Transverse colon (tissue), 4 donors: ENCODE measurements at regions not wholly inside any gene's neighbourhood (a gene's known extent, or its start where the extent isn't known, plus 50 kb on each side); places are given as distances from the start of the nearest gene placed in this dataset.

Source experiments
- POLR2A ChIP-seq: fragments of 450-650 bp; IDR thresholded peaks from one replicate; pipeline ENCODE4 v1.6.1; 2016; ENCODE audit warnings: antibody characterized with exemption, mild to moderate bottlenecking, moderate library complexity
- POLR2AphosphoS5 ChIP-seq, 3 donors: sonication (generic); formaldehyde crosslinking; IDR thresholded peaks; one replicate each; pipeline ENCODE4 v1.6.1; 2016; ENCODE audit warnings: antibody characterized with exemption in 3 of 3
- TF ChIP-seq, protein P1 (sequence below), 5 experiments: fragments of 200-600 bp in 3 of 5; fragments of 450-650 bp in 2 of 5; sonication (generic) in 3 of 5; IDR thresholded peaks; 1 replicate in 2 of 5; 2 replicates in 3 of 5; pipeline ENCODE4 v1.5.1; 2016 to 2017; ENCODE audit warnings: antibody characterized with exemption in 5 of 5, inconsistent platforms in 3 of 5, mild to moderate bottlenecking in 2 of 5, moderate library complexity in 1 of 5

DNA sequence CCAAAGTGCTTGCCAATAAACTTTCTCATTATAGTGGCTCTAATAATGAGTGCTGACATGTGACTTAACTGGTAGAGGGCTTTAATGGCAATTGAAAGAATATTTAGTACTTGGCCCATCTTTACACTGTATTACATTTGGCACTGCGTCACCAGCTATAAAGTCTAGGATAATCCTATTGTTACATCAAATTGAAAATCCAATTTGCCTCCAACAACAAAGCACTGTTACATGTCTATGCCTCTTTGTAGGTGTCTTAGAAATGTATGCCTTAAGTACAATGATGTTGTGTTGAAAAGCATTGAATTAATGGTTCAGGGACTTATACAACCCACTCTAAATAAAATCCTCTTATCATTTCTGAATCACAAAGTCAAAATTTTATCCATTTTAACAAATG, 420.4 kb upstream of the JAG1 start:
- TF ChIP-seq, protein P1, sequence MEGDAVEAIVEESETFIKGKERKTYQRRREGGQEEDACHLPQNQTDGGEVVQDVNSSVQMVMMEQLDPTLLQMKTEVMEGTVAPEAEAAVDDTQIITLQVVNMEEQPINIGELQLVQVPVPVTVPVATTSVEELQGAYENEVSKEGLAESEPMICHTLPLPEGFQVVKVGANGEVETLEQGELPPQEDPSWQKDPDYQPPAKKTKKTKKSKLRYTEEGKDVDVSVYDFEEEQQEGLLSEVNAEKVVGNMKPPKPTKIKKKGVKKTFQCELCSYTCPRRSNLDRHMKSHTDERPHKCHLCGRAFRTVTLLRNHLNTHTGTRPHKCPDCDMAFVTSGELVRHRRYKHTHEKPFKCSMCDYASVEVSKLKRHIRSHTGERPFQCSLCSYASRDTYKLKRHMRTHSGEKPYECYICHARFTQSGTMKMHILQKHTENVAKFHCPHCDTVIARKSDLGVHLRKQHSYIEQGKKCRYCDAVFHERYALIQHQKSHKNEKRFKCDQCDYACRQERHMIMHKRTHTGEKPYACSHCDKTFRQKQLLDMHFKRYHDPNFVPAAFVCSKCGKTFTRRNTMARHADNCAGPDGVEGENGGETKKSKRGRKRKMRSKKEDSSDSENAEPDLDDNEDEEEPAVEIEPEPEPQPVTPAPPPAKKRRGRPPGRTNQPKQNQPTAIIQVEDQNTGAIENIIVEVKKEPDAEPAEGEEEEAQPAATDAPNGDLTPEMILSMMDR (IDR thresholded peaks at IDR 0.05) = no peak
- TF ChIP-seq POLR2A (no peak), POLR2AphosphoS5 (IDR thresholded peaks at IDR 0.05) (no peak)
